GM12878 (cell line): ENCODE measurements at regions not wholly inside any gene's neighbourhood (a gene's known extent, or its start where the extent isn't known, plus 50 kb on each side); places are given as distances from the start of the nearest gene placed in this dataset.

ENCODE experiments used
- ATAC-seq: fragments of 200-7000 bp; cut with Tn5 transposase; 3 replicates; pipeline ENCODE4 v1.9.1; 2020; ENCODE audit warnings: mild to moderate bottlenecking, moderate library complexity
- BruUV-seq: library from RNA; stranded (reverse); fragments of 400-500 nt; replicated peaks from 2 replicates; lab custom pipeline; 2021; lab: Mats Ljungman, UMichigan
- CTCF ChIA-PET: fragments of 300-600 bp; sonication (Branson Sonifier 250); formaldehyde crosslinking; extraction: SDS; loops from one replicate; lab custom pipeline; 2021; ENCODE audit warnings: inconsistent platforms; lab: Yijun Ruan, JAX
- POLR2A ChIA-PET: fragments of 350-600 bp; formaldehyde crosslinking; extraction: SDS; loops from one replicate; lab custom pipeline; 2021; ENCODE audit warnings: inconsistent platforms; lab: Charles Lee
- RAD21 ChIA-PET: fragments of 300-600 bp; sonication (Branson Sonifier 250); formaldehyde crosslinking; loops from one replicate; lab custom pipeline; 2023; ENCODE audit warnings: antibody characterized with exemption; ENCODE audit not compliant: unreplicated experiment; lab: Charles Lee
- SMC1A ChIA-PET: fragments of 300-600 bp; sonication (Branson Sonifier 250); formaldehyde crosslinking; loops from one replicate; lab custom pipeline; 2023; ENCODE audit not compliant: unreplicated experiment, uncharacterized antibody; lab: Charles Lee
- DNase-seq: peaks from one replicate; pipeline ENCODE4 v3.0.0-alpha.2; 2011; ENCODE audit warnings: low read depth, low spot score
- FAIRE-seq: peaks from 3 replicates; lab custom pipeline; 2011; peaks lifted over from hg19 to GRCh38; lab: Jason Lieb, UNC
- H2AFZ ChIP-seq: 2 replicates; pipeline ENCODE4 v1.6.0; 2011; ENCODE audit warnings: low read depth, low read length, control low read depth; ENCODE audit not compliant: control insufficient read depth
- H3K27ac ChIP-seq: 2 replicates; pipeline ENCODE4 v1.5.1; 2011; ENCODE audit warnings: control low read depth; ENCODE audit not compliant: control insufficient read depth, insufficient read depth
- H3K27me3 ChIP-seq, 2 experiments: replicated peaks in 1 of 2; 2 replicates each; pipeline versions ENCODE4 v1.6.0 to v1.6.1; 2011; ENCODE audit warnings: low read length in 1 of 2; ENCODE audit not compliant: control insufficient read depth in 2 of 2, insufficient read depth in 2 of 2
- H3K36me3 ChIP-seq, 2 experiments: 2 replicates each; pipeline ENCODE4 v1.5.1; 2011; ENCODE audit warnings: low read length in 1 of 2; ENCODE audit not compliant: control insufficient read depth in 2 of 2, insufficient read depth in 2 of 2
- H3K4me1 ChIP-seq: 2 replicates; pipeline ENCODE4 v1.6.1; 2011; ENCODE audit warnings: mild to moderate bottlenecking, low read length, moderate library complexity, mixed read lengths; ENCODE audit not compliant: control insufficient read depth, insufficient read depth
- H3K4me2 ChIP-seq: 2 replicates; pipeline ENCODE4 v1.6.0; 2011; ENCODE audit warnings: control low read depth; ENCODE audit not compliant: control insufficient read depth, insufficient read depth
- H3K4me3 ChIP-seq: fragments of 200-600 bp; sonication (generic); 2 replicates; pipeline ENCODE4 v1.5.1; 2016
- H3K79me2 ChIP-seq: 2 replicates; pipeline ENCODE4 v1.6.0; 2011; ENCODE audit warnings: low read length; ENCODE audit not compliant: control insufficient read depth, insufficient read depth
- H3K9ac ChIP-seq: 2 replicates; pipeline ENCODE4 v1.8.0; 2011; ENCODE audit warnings: low read length, control low read depth, mixed read lengths; ENCODE audit not compliant: control insufficient read depth, insufficient read depth
- H3K9me3 ChIP-seq: replicated peaks from 3 replicates; pipeline ENCODE4 v1.5.1; 2011; ENCODE audit warnings: mild to moderate bottlenecking, low read length; ENCODE audit not compliant: control insufficient read depth, insufficient read depth
- H4K20me1 ChIP-seq: 2 replicates; pipeline ENCODE4 v1.6.0; 2011; ENCODE audit not compliant: control insufficient read depth, insufficient read depth
- BHLHE40 ChIP-seq, 2 experiments: fragments of 450-650 bp in 1 of 2; IDR thresholded peaks; 2 replicates each; pipeline ENCODE4 v1.6.1; 2011 to 2017; ENCODE audit warnings: low read depth in 2 of 2, borderline replicate concordance in 1 of 2, improper control_type of control experiment in 1 of 2, low read length in 1 of 2, mild to moderate bottlenecking in 1 of 2
- CHD2 ChIP-seq: IDR thresholded peaks from 2 replicates; pipeline ENCODE4 v1.6.1; 2011; ENCODE audit warnings: low read depth, low read length, improper control_type of control experiment, borderline replicate concordance
- FOXK2 ChIP-seq: fragments of 450-650 bp; IDR thresholded peaks from 2 replicates; pipeline ENCODE4 v1.6.1; 2017; ENCODE audit warnings: mild to moderate bottlenecking, moderate library complexity
- NR2F1 ChIP-seq: fragments of 450-650 bp; conservative IDR thresholded peaks from 2 replicates; pipeline ENCODE4 v1.6.1; 2017; ENCODE audit warnings: mild to moderate bottlenecking
- ZZZ3 ChIP-seq: IDR thresholded peaks from 2 replicates; pipeline ENCODE4 v1.6.1; 2011; ENCODE audit warnings: low read depth; ENCODE audit not compliant: control insufficient read depth, insufficient read length
- WGBS: methylation state at CpG from one replicate; pipeline ENCODE4 v1.1.6; 2016; ENCODE audit warnings: low lambda C conversion rate; ENCODE audit not compliant: insufficient replicate concordance, insufficient coverage; ENCODE audit errors: missing lambda C conversion rate; 5-methylcytosine and 5-hydroxymethylcytosine counted together
- in situ Hi-C: fragments of 300-500 bp; cut with MboI; formaldehyde crosslinking; loops from 9 replicates; pipeline ENCODE4 v1.14.3; 2018; ENCODE audit warnings: mixed read lengths
- intact Hi-C: fragments of 100-400 bp; cut with micrococcal nuclease; formaldehyde crosslinking; loops from one replicate; pipeline ENCODE4 v1.14.2; 2022; ENCODE audit not compliant: unreplicated experiment
- TF ChIP-seq, protein P1 (sequence below): fragments of 150-350 bp; IDR thresholded peaks from 2 replicates; pipeline ENCODE4 v1.6.1; 2016; ENCODE audit warnings: low read depth, low read length

DNA sequence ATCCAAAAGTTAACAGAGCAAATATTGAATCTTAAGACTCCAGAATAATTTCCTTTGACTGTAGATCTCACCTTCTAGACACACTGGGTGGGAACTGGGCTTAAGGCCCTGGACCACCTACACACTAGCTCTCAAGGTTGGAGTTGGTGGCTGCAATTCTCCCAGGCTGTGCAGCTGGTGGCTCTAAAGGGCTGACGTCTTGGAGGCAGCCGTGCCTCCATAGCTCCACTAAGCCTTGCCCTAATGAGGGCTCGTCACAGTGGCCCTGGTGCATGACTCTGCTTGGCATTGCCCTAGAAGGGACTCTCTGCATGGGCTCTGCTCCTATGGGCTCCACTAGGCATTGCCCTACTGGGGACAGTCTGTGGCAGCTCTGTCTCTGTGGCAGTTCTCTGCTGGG lies 1005.2 kb downstream of the CCSER2 start:
- Histone ChIP-seq H4K20me1 (no peaks in the 10 kb centered on the region), H3K79me2 (no peaks in the 10 kb centered on the region), H3K4me3 (no peak overlapping the region)
- CTCF ChIA-PET: no interaction called here
- DNase-seq (no peak), FAIRE-seq (no peak)
- POLR2A ChIA-PET: no interaction called here
- intact Hi-C loops: no loop called here
- TF ChIP-seq FOXK2: no peak
- no peak for TF ChIP-seq ZZZ3
- TF ChIP-seq CHD2: no peak
- TF ChIP-seq, protein P1, sequence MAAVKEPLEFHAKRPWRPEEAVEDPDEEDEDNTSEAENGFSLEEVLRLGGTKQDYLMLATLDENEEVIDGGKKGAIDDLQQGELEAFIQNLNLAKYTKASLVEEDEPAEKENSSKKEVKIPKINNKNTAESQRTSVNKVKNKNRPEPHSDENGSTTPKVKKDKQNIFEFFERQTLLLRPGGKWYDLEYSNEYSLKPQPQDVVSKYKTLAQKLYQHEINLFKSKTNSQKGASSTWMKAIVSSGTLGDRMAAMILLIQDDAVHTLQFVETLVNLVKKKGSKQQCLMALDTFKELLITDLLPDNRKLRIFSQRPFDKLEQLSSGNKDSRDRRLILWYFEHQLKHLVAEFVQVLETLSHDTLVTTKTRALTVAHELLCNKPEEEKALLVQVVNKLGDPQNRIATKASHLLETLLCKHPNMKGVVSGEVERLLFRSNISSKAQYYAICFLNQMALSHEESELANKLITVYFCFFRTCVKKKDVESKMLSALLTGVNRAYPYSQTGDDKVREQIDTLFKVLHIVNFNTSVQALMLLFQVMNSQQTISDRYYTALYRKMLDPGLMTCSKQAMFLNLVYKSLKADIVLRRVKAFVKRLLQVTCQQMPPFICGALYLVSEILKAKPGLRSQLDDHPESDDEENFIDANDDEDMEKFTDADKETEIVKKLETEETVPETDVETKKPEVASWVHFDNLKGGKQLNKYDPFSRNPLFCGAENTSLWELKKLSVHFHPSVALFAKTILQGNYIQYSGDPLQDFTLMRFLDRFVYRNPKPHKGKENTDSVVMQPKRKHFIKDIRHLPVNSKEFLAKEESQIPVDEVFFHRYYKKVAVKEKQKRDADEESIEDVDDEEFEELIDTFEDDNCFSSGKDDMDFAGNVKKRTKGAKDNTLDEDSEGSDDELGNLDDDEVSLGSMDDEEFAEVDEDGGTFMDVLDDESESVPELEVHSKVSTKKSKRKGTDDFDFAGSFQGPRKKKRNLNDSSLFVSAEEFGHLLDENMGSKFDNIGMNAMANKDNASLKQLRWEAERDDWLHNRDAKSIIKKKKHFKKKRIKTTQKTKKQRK: no peak
- no peak for TF ChIP-seq NR2F1
- TF ChIP-seq BHLHE40 (IDR thresholded peaks at IDR 0.05; ENCODE audit: borderline replicate concordance in 1 of 2, low read depth in 2 of 2, low read length in 1 of 2): no peak
- TF ChIP-seq, all 136 proteins: peak for 0
- no peak for ATAC-seq
- no peaks in the 10 kb centered on the region for H3K27me3 ChIP-seq
- no peak overlapping the region for H3K4me2 ChIP-seq
- H3K4me1 ChIP-seq: no peaks in the 10 kb centered on the region
- H3K27ac ChIP-seq: no peak overlapping the region
- BruUV-seq: no TSS peak
- H3K36me3 ChIP-seq: no peaks in the 10 kb centered on the region
- ChIA-PET RAD21 (no interaction called here), SMC1A (no interaction called here)
- no peak overlapping the region for H2AFZ ChIP-seq
- no peaks in the 10 kb centered on the region for H3K9me3 ChIP-seq
- in situ Hi-C loops: no loop called here
- H3K9ac ChIP-seq: no peak overlapping the region
- WGBS: 0% methylated on average over 3 of the region's 3 CpGs
